Stimulated activated naive CD4-positive, alpha-beta T cell treated with Interleukin-2 at 50 U/mL for 16 hours (primary cell): ENCODE measurements at regions not wholly inside any gene's neighbourhood (a gene's known extent, or its start where the extent isn't known, plus 50 kb on each side); places are given as distances from the start of the nearest gene placed in this dataset.

Source experiments
- DNase-seq: peaks from one replicate; lab custom pipeline; 2025; lab: John Stamatoyannopoulos, UW

DNA sequence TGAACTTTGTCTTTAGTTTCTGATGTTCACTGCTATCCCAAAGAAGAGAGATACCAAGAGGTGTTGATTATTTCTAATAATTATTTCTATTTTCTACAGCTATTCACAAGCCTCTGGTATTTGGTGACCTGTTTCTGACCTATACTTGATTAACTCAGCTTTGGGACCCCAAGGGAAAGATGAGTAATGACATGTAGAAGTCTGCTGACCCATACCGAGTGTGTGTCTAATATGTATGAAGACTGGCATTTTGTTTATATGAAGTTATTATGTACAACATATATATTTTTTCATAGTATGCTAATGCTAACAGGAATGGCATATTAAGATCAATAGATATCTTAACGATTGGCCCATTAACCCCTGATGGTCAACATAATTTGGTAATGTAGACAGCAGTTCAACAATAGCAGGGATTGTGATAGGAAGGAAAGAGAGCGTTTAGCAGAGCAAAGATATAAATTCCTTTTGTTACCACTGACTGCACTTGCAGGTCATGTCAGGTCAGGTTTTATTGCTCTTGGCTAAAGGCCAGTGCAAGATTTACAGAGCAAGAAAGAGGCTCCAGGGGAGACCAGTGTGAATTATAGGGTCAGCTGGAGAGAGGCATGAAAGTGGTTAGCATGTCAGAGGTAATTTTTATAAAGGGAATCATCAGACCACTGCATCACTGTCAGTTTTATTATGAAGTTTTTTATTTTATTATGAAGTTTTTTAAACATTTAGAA is 94.7 kb upstream of the DIPK2B start:
- no peak for DNase-seq

DNA sequence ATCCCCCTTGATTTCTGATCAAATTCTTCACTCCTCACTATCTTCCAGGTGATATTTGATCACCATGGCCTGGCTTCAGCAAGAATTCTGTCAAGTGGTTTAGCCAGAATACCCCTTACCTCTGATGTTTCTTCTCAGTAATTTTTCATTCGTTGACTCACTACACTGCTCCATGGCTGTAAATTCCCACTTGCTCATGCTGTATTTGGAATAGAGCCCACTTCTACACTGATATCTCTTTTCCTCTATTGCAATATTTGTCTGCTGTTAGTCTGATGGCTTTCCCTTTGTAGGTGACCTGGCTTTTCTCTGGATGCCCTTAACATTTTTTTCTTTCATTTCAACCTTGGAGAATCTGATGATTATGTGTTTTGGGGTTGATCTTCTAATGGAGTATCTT is 73.9 kb upstream of the DIPK2B start:
- no peak for DNase-seq

DNA sequence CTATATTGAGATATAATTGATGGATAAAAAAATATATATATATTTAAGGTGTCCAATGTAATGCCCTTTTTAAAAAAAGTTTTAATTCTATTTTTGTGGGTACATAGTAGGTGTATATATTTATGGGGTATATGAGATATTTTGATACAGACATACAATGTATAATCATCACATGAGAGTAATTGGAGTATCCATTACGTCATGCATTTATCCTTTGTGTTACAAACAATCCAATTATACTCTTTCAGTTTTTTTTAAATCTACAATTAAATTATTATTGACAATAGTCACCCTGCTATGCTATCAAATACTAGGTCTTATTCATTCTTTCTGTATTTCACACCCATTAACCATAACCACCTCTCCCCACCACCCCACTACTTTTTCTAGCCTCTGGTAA is 66.3 kb upstream of the DIPK2B start:
- no peak for DNase-seq

DNA sequence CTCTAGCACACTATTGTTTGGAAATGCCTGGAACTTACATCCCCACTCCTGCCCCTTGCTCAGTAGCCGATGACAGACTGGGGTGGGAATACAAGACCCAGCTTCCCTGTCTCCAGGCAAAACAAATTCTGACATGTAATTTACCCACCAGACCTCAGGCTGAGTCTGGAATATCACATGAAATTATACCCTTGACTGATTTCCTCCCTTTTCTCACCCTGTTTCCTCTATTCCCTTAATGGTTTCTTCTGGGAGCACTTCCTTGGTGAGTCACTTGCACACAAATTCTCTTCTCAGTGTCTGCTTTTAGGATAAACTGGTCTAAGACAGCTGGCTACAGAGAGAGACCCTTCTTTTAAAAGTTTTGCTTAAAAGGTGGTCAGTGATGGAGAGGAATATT is 65.8 kb upstream of the DIPK2B start:
- no peak for DNase-seq

DNA sequence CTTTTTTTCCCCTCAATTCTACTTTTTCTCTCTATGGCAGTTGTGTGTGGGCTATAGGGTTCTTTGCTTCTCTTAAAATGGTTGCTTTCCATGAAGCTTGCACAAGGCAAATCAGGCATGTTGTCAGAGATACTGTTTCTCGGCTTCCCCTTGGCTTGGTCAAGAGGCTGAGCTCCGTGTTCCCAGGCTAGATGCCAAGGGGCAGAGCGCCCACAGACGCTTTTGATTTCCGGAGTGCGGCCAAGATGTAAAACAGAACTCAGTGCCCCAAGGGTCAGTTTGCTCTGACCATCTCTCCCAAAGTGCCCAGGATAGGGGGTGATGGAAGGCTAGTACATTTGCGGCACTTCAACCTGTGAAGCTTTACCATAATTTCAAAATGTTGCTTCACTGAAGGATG is 64.2 kb upstream of the DIPK2B start:
- no peak for DNase-seq

DNA sequence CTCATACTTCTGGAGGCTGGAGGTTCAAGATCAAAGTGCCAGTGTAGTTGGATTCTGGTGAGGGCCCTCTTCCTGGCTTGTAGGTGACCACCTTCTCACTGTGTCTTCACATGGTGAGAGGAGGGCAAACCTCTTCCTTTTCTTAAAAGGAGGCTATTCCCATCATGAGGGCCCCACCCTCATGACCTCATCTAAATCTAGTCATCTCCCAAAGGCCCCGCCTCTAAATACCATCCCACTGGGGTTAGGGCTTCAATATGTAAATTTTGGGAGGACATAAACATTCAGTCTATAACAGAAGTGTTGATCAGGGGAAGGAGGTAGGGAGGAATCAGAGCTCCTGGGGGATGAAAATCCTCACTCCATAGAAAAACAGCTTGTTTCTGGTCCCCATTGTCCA is 60.8 kb upstream of the DIPK2B start:
- DNase-seq = no peak

DNA sequence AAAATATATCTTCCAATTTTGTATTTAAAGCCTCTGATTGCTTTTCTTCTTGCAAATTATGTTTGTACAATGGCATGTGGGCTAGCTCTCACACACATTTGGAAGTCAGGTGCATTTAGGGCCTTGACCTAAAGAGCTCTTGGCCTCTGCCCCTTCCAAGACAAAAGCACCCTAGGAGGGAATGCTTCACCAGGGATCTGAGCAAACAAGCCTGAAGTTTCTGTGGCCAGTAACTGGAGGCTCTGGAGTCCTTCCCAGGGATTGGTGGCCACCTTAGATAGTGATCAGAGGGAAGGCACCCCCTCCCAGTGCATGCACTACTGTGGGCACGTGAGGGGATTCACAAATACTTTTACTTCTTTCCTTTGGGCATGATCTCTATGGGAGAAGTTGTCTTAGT is 60.3 kb upstream of the DIPK2B start:
- DNase-seq = no peak

DNA sequence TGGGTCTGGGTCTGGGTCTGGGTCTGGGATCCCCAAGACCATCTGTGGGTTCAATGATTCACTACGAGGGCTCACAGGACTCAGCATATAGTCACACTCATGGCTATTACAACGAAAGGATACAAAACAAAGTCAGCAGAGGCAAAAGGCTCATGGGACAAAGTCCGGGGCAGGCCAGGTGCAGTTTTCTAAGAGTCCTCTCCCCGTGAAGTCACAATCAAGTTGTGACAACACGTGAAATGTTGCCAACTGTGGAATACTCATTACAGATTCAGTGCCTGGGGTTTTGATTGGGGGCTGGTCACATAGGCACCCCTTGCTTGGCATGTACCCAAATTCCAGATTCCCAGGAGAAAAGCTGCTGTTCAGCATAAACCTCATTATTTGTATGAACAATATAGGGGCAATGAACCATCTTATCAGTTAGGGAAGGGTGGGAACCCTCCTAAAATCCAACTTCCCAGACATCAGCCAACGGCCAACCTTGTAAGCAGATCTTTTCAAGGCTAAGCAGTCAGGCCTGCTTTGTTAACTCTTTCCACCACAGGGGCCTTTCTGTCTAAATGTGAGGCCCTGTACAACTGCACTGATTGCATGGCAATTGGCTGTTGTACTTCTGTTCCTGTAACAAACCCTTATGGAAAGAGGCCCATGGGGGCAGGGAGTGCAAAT is 58.2 kb upstream of the DIPK2B start:
- no peak for DNase-seq
